IPS DF 6.9 (cell line): ENCODE measurements at regions not wholly inside any gene's neighbourhood (a gene's known extent, or its start where the extent isn't known, plus 50 kb on each side); places are given as distances from the start of the nearest gene placed in this dataset.

Experiments
- DNase-seq: peaks from one replicate; pipeline ENCODE4 v3.0.0-alpha.2; 2013; ENCODE audit warnings: low read depth, low spot score
- H3K27ac ChIP-seq: one replicate; pipeline ENCODE4 v1.5.1; 2013; ENCODE audit warnings: low read length, control low read depth
- H3K27me3 ChIP-seq: 2 replicates; pipeline ENCODE4 v1.6.1; 2013; ENCODE audit warnings: mild to moderate bottlenecking, low read length; ENCODE audit not compliant: control insufficient read depth, insufficient read depth
- H3K36me3 ChIP-seq: 2 replicates; pipeline ENCODE4 v1.6.1; 2013; ENCODE audit warnings: low read length; ENCODE audit not compliant: control insufficient read depth, insufficient read depth
- H3K4me1 ChIP-seq: 2 replicates; pipeline ENCODE4 v1.6.1; 2013; ENCODE audit warnings: low read length; ENCODE audit not compliant: control insufficient read depth, insufficient read depth
- H3K4me3 ChIP-seq: 2 replicates; pipeline ENCODE4 v1.5.1; 2013; ENCODE audit warnings: mild to moderate bottlenecking, low read length
- H3K9me3 ChIP-seq: 2 replicates; pipeline ENCODE4 v1.6.1; 2013; ENCODE audit warnings: low read length, inconsistent platforms; ENCODE audit not compliant: control insufficient read depth, insufficient read depth
- WGBS: extraction: QIAGEN DNeasy Blood & Tissue Kit; methylation state at CpG from one replicate; pipeline ENCODE4 v1.1.7; 2013; ENCODE audit warnings: mixed read lengths, missing lambda C conversion rate; ENCODE audit not compliant: insufficient read length, insufficient coverage; 5-methylcytosine and 5-hydroxymethylcytosine counted together

GRCh38 chrX:107526141-107526540, 76.7 kb downstream of the FRMPD3 start:
- Histone ChIP-seq H3K27ac (no peak overlapping the region), H3K27me3 (no peaks in the 10 kb centered on the region), H3K4me1 (no peaks in the 10 kb centered on the region), H3K4me3 (no peak overlapping the region), H3K36me3 (no peaks in the 10 kb centered on the region), H3K9me3 (no peaks in the 10 kb centered on the region)
- no CpG with 5 or more reads among the region's 3 CpGs for WGBS
- DNase-seq = no peak

GRCh38 chrX:107530141-107530540, 80.7 kb downstream of the FRMPD3 start:
- Histone ChIP-seq H3K36me3 (no peaks in the 10 kb centered on the region), H3K27ac (no peak overlapping the region), H3K4me1 (no peaks in the 10 kb centered on the region), H3K4me3 (no peak overlapping the region), H3K27me3 (no peaks in the 10 kb centered on the region), H3K9me3 (no peaks in the 10 kb centered on the region)
- no CpG with 5 or more reads among the region's 4 CpGs for WGBS
- DNase-seq = no peak

- no peaks in the 10 kb centered on the region for H3K27me3 ChIP-seq
Measured at GRCh38 chrX:107537815-107538214, 88.4 kb downstream of the FRMPD3 start.

GRCh38 chrX:107541244-107541643, 87.1 kb upstream of the PRPS1 start:
- Histone ChIP-seq H3K4me1 (no peaks in the 10 kb centered on the region; the same call in 1 of the 2 replicates), H3K9me3 (no peaks in the 10 kb centered on the region), H3K36me3 (no peaks in the 10 kb centered on the region), H3K27ac (no peak overlapping the region), H3K4me3 (no peak overlapping the region), H3K27me3 (no peaks in the 10 kb centered on the region)
- no CpG with 5 or more reads among the region's 1 CpG for WGBS
- no peak for DNase-seq

More at GRCh38 chrX:107537815-107538214, 88.4 kb downstream of the FRMPD3 start:
- Histone ChIP-seq H3K27ac (no peak overlapping the region), H3K36me3 (no peaks in the 10 kb centered on the region), H3K4me1 (no peaks in the 10 kb centered on the region), H3K4me3 (no peak overlapping the region), H3K9me3 (no peaks in the 10 kb centered on the region)
- DNase-seq = no peak
- no CpG with 5 or more reads among the region's 6 CpGs for WGBS

- Histone ChIP-seq H3K27me3 (no peaks in the 10 kb centered on the region), H3K9me3 (no peaks in the 10 kb centered on the region)
Measured at GRCh38 chrX:107542040-107542439, 86.3 kb upstream of the PRPS1 start.

GRCh38 chrX:107542500-107542899, 85.8 kb upstream of the PRPS1 start:
- H3K9me3 ChIP-seq = no peaks in the 10 kb centered on the region
- H3K4me1 ChIP-seq = no peaks in the 10 kb centered on the region; the same call in 1 of the 2 replicates
- no peak overlapping the region for H3K27ac ChIP-seq
- H3K4me3 ChIP-seq = no peak overlapping the region
- WGBS = no CpG with 5 or more reads among the region's 2 CpGs
- no peak for DNase-seq
- no peaks in the 10 kb centered on the region for H3K36me3 ChIP-seq
- H3K27me3 ChIP-seq = no peaks in the 10 kb centered on the region

More at GRCh38 chrX:107542040-107542439, 86.3 kb upstream of the PRPS1 start:
- Histone ChIP-seq H3K27ac (no peak overlapping the region), H3K4me1 (no peaks in the 10 kb centered on the region; the same call in 1 of the 2 replicates), H3K4me3 (no peak overlapping the region), H3K36me3 (no peaks in the 10 kb centered on the region)
- DNase-seq = no peak

- Histone ChIP-seq H3K9me3 (no peaks in the 10 kb centered on the region), H3K4me1 (no peaks in the 10 kb centered on the region; the same call in 1 of the 2 replicates), H3K27me3 (no peaks in the 10 kb centered on the region), H3K36me3 (no peaks in the 10 kb centered on the region), H3K4me3 (no peak overlapping the region), H3K27ac (no peak overlapping the region)
- WGBS = no CpG with 5 or more reads among the region's 7 CpGs
- DNase-seq = no peak
Measured at GRCh38 chrX:107547621-107548020, 80.7 kb upstream of the PRPS1 start.

- Histone ChIP-seq H3K4me1 (no peaks in the 10 kb centered on the region), H3K36me3 (no peaks in the 10 kb centered on the region), H3K9me3 (no peaks in the 10 kb centered on the region), H3K27me3 (no peaks in the 10 kb centered on the region), H3K27ac (no peak overlapping the region), H3K4me3 (no peak overlapping the region)
- WGBS = no CpG with 5 or more reads among the region's 3 CpGs
- no peak for DNase-seq
Measured at GRCh38 chrX:107548775-107549174, 79.5 kb upstream of the PRPS1 start.

GRCh38 chrX:107549504-107549903, 78.8 kb upstream of the PRPS1 start:
- Histone ChIP-seq H3K9me3 (no peaks in the 10 kb centered on the region), H3K4me3 (no peak overlapping the region), H3K4me1 (no peaks in the 10 kb centered on the region), H3K36me3 (no peaks in the 10 kb centered on the region), H3K27ac (no peak overlapping the region), H3K27me3 (no peaks in the 10 kb centered on the region)
- WGBS = no CpG with 5 or more reads among the region's 5 CpGs
- DNase-seq = no peak

- no peak for DNase-seq
- Histone ChIP-seq H3K27me3 (no peaks in the 10 kb centered on the region), H3K4me3 (no peak overlapping the region), H3K9me3 (no peaks in the 10 kb centered on the region), H3K36me3 (no peaks in the 10 kb centered on the region), H3K27ac (no peak overlapping the region), H3K4me1 (no peaks in the 10 kb centered on the region)
- no CpG with 5 or more reads among the region's 7 CpGs for WGBS
Measured at GRCh38 chrX:107551546-107551945, 76.8 kb upstream of the PRPS1 start.

- no CpG with 5 or more reads among the region's 1 CpG for WGBS
- H3K4me3 ChIP-seq = no peak overlapping the region
- no peaks in the 10 kb centered on the region for H3K27me3 ChIP-seq
- DNase-seq = no peak
- no peaks in the 10 kb centered on the region for H3K9me3 ChIP-seq
- no peaks in the 10 kb centered on the region for H3K36me3 ChIP-seq
- no peak overlapping the region for H3K27ac ChIP-seq
- H3K4me1 ChIP-seq = no peaks in the 10 kb centered on the region
Measured at GRCh38 chrX:107552930-107553329, 75.4 kb upstream of the PRPS1 start.
